Activated CD4-positive, CD25-positive, alpha-beta regulatory T cell treated with anti-CD3 and anti-CD28 coated beads, Interleukin-2, amount 50 U/mL, for 72 hours (primary cell): ENCODE measurements at regions not wholly inside any gene's neighbourhood (a gene's known extent, or its start where the extent isn't known, plus 50 kb on each side); places are given as distances from the start of the nearest gene placed in this dataset.
"Not testable (repeated sequence)": the region's sequence is repeated elsewhere in the genome, so short reads cannot be mapped to it uniquely, and the experiment has no call there.

Source experiments
- DNase-seq: peaks from one replicate; pipeline ENCODE4 v3.0.0; 2021

DNA sequence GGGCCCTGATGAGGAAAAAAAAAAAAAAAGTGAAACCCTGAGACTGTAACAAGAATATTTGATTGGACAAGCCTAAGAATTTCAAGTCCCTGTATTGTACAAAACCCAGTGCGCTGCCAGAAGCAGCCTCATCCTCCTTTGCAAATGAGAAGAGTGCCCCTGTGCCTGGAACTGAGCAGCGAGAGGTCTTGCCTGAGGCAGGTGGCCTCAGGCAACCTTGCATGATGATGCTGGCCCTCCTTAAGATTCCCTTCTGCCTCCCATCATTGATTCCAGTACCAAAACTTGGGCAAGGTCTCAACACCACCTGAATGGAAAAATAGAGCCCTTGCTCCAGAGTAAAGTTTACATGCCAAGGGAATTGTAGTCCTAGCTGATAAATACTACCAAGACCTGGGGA lies 129.6 kb upstream of the RAB4A start:
- DNase-seq: no peak

GRCh38 chr1:229141689-229142377 lies 129.1 kb upstream of the RAB4A start:
- DNase-seq: no peak

DNA sequence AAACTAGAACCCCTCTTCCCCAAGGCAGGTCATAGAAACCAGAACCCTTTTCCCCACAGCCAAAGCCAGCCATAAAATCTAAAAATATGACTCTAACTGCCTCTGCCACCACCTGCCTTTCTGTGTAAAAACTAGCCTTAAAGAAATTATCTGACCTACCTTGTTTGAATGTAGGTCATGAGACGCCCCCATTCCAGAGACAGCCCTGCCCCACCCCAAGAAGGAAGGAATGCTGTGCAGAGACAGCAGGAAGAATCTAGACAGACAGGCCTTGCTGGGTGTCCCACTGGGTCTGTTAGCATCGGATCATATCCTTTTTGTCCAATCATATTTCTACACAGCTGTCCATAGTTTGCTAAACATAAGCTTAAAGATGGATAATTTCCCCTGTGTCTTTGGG lies 128.4 kb upstream of the RAB4A start:
- no peak for DNase-seq

GRCh38 chr1:229146647-229147046 lies 124.3 kb upstream of the RAB4A start:
- DNase-seq: no peak

- DNase-seq: no peak
Measured at GRCh38 chr1:229147072-229147471, 123.8 kb upstream of the RAB4A start.

DNA sequence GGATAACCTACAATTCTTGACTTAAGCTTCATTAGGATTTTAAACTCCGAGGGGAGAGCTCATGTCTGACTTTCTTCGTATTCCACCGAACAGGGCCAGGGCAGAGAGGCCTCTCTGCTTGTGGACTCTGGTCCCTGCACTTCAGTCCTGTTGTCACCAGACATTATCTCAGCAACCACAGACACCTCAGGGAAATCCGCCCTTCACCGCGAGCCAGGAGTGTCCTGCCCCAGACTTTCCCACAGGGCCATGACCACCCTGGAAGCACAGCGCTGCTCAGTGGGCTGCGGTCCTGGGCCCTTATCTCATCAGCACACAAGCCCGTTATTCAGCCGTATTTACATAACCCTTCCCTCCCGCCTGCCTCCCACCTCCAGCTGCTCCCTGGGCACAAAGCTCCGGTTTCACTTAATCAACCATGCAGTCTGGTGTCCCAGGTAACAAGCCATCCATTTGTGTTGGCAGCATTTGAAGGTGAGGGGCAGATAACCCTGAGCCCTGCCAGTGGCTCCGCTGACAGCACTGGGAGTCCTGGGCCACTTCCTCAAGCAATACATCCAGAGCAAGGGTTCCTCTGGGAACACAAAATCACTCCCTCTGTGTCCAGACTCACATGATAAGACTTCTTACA lies 122.8 kb upstream of the RAB4A start:
- no peak for DNase-seq

GRCh38 chr1:229148743-229149142 lies 122.2 kb upstream of the RAB4A start:
- DNase-seq: no peak

DNA sequence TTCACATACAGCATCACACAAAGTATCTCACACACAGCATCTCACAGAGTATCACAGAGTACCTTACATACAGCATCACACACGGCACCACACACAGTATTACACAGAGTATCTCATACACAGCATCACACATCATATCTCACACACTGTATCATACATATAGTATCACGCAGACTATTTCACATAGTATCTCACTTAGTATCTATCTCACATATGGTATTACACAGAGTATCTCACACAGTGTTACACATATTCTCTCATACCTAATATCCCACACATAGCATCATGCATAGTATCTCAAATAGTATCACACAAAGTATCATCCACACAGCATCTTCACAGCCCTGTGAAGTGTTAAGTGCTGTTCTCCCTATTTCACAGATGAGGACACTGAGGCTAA lies 121.5 kb upstream of the RAB4A start:
- DNase-seq: no peak

DNA sequence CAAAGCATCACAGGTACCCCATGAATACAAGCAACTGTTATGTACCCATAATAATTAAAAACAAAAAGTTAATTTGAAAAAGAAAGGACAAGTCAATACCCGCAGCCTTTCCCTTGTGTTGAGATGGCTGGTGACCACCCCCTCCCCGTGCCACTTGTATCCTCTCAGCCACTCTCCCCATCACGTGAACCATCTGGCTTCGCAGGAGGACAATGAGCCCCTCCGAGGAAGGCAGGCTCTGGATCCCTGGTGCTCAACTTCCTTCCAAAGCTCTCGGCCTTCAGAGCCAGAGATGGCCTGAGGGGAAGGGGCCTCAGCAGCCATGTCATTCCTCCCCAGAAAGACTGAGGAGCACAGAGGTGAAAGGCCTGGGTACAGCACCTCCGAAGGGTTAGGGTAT lies 120.4 kb upstream of the RAB4A start:
- no peak for DNase-seq

GRCh38 chr1:229151412-229151811 lies 119.5 kb upstream of the RAB4A start:
- not testable (repeated sequence) for DNase-seq

GRCh38 chr1:229152311-229152710 lies 118.6 kb upstream of the RAB4A start:
- no peak for DNase-seq

DNA sequence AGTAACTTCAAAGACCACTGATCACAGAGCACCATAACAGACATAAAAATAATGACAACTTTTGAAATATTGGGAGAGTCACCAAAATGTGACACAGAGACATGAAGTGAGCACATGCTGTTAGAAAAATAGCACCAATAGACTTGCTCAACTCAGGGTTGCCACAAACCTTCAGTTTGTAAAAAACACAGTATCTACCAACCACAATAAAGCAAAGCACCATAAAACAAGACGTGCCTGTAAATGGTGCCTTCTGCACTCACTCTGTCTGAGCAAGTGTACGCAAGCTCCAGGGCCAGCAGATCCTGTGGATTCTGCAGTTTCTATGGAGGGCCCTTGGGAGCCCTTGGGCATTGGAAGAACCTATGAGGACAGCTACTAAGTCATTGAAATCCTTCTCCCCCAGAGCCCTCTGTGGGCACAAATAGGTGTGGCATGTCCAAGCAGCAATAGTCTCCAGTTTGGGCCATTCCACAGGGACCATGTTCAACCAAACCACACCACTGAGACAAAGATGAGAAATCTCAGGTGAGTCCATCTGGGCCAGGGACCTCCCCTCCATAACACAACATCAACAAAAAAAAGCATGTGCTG lies 116.9 kb upstream of the RAB4A start:
- no peak for DNase-seq

DNA sequence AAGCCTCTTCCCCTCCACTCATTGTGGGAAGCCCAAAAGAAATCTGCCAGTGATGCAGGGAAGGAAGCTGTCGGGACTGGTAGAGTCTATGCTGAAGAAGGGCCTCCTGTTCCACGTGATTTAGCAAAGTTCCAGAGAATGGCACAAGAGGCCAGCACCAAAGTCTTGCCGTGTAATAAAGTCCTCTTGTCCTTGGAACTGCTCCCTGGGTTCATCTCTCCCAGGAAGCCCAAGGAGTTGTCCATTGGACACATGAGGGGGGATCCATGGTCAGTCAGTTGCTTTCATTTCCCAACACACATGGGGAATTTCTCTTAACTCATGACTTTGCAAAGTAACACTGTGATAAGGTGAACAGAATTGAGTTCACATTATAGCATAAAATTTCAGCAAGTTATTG lies 116.1 kb upstream of the RAB4A start:
- no peak for DNase-seq

GRCh38 chr1:229155472-229155871 lies 115.4 kb upstream of the RAB4A start:
- DNase-seq: no peak

GRCh38 chr1:229156872-229157271 lies 114.0 kb upstream of the RAB4A start:
- DNase-seq: no peak

- no peak for DNase-seq
Measured at GRCh38 chr1:229157480-229157879, 113.4 kb upstream of the RAB4A start.

- no peak for DNase-seq
Measured at GRCh38 chr1:229158341-229158921, 112.5 kb upstream of the RAB4A start.

DNA sequence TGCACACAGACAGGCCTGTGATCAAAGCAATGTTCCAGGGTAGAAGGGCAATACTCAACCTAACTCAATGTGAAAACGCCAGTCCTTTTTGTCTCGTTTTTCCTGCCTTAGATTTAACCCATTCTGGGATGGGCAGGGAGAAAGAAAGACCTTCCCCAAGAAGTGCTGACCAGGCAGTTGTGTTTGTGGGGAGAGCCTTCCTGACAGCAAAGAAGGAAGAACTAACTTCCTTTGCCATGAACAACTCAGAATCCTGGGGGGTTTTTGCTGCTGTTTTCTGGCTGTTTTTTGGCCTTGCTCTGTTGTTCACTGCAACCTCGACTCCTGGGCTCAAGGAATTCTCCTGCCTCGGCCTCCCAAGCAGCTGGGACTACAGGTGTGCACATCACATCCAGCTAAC lies 112.0 kb upstream of the RAB4A start:
- DNase-seq: no peak

GRCh38 chr1:229159668-229160544 lies 111.0 kb upstream of the RAB4A start:
- no peak for DNase-seq

GRCh38 chr1:229161740-229162139 lies 109.2 kb upstream of the RAB4A start:
- no peak for DNase-seq

- no peak for DNase-seq
Measured at GRCh38 chr1:229162825-229163515, 107.9 kb upstream of the RAB4A start.

GRCh38 chr1:229164348-229164747 lies 106.6 kb upstream of the RAB4A start:
- no peak for DNase-seq
